CD4-positive, alpha-beta T cell treated with Interleukin-21 for 1 hour (primary cell): ENCODE measurements at regions not wholly inside any gene's neighbourhood (a gene's known extent, or its start where the extent isn't known, plus 50 kb on each side); places are given as distances from the start of the nearest gene placed in this dataset.

Experiments used
- DNase-seq: peaks from one replicate; pipeline ENCODE4 v3.0.0-alpha.2; 2020

DNA sequence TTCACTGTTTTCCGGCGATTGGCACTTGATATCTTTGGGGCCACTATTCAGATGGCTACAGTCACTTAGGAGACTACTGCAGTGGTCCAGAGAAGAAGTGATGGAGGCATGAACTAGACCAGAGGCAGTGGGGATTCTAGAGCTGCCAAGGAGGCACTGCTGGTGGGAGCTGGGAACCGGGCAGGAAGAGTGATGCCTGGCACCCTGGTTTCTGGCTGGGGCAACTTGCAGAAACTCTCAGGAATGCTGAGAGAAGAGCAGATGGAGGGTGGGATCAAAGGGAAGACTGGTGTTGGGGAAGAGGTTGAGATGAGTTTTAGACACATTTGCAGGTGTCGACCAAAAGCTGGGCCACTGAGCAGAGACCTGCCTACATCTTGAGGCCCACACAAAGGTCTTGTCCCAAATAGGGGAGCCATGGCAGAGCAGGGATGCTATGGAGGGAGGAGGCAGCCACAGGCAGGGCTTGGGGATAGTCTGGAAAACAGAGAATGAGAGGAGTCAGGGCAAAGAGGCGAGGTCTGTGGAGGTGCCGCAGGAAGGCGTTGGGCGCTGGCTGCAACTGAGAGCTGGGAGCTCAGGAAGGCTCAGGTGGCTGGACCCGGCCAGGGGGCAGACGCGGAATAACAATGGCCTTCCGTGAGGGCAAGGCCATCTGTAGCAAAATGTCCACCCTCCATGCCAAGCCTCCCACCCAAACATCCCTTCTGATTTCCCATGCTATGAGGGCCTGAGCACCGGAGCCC is 118.9 kb downstream of the TOMM20 start:
- no peak for DNase-seq

GRCh38 chr1:235009074-235009473 is 119.6 kb downstream of the TOMM20 start:
- DNase-seq = no peak

DNA sequence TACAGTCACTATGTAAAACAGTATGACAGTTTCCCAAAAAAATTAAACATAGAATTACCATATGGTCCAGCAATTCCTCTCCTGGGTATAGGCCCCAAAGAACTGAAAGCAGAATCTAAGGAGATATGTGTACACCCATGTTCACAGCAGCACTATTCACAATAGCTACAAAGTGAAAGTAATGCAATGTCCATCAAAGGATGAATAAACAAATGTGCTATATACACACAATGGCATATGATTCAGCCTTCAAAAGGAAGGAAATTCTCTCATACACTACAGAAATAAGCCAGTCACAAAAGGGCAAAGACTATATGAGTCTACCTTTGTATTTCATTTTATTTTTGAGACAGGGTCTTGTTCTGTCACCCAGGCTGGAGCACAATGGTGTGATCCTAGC is 120.4 kb downstream of the TOMM20 start:
- no peak for DNase-seq

DNA sequence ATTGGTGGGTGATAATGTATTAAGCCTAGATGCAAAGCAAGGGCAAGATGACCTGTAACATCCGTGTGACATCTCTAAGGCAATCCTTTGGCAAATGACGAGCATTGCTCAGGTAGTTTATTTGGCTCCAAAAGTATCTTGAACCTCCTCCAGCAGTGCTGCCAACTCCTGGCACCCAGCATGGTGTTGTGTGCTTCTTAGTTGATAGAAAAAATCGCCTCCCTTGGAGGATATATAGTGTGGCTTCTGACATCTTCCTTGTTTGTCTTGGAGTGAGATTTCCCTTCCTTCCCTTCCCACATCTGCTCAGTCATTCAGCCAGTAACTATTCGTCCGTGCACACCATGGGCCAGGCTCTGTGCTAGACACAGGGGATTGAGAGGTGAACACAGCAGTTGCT is 121.8 kb downstream of the TOMM20 start:
- DNase-seq = no peak

DNA sequence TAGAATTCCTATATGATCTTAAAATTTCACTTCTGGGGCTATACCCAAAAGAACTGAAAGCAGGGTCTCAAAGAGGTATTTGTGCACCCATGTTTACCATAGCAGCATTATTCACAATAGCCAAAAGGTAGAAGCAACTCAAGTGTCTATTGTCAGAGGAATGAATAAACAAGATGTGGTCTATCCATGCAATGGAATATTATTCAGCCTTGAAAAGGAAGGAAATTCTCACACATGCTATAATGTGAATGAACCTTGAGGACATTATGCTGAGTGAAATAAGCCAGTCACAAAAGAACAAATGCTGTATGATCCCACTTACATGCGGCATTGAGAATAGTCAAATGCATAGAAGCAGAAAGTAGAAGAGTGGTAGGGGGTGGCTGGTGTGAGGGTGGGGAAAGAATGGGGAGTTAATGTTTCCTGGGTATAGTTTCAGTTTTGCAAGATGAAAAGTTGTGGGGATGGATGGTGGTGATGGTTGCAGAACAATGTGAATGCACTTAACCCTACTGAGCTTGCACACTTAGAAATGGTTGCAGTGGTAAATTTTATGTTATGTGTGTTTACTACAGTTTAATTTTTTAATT is 122.4 kb downstream of the TOMM20 start:
- DNase-seq = no peak

GRCh38 chr1:235004840-235005391 is 123.7 kb downstream of the TOMM20 start:
- DNase-seq = no peak

DNA sequence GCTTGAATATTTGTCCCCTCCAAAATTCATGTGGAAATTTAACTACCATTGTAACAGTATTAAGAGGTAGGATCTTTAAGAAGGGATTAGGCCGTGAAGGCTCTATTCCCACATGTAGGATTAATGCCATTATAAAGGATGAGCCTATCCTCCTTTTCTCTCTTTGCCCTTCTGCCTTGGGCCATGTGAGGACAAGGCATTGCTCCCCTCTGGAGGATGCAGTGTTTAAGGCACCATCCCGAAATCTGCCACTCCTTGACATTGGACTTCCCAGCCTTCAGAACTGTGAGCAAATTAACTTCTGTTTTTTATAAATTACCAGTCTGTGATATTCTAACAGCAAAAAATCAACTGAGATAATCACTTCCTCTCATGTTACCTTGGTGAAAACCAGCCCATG is 124.4 kb downstream of the TOMM20 start:
- DNase-seq = no peak

DNA sequence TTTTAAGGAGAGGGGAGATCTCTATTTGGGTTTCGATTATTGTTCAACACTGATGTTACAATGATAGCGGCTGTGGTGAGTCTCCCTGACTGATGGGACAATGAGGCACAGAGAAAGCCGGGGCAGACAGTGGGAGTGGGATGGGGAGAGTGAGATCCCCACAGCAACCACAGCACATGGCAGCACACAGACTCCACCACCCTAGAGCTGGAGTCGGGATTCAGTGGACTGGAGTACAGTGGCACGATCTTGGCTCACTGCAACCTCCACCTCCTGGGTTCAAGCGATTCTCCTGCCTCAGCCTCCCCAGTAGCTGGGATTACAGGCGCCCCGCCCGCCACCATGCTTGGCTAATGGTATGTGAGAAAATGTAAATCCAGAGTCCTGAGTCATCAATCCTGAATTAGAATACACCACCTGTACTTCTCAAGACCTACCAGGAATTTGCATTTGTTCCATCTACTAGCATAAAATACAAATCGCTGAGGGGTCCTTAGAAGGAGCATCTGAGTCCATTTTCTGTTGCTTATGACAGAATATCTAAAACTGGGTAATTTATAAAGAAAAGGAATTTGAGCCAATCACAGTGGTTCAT is 125.8 kb downstream of the TOMM20 start:
- DNase-seq = no peak

- no peak for DNase-seq
Measured at GRCh38 chr1:234999513-234999940, 129.1 kb downstream of the TOMM20 start.

DNA sequence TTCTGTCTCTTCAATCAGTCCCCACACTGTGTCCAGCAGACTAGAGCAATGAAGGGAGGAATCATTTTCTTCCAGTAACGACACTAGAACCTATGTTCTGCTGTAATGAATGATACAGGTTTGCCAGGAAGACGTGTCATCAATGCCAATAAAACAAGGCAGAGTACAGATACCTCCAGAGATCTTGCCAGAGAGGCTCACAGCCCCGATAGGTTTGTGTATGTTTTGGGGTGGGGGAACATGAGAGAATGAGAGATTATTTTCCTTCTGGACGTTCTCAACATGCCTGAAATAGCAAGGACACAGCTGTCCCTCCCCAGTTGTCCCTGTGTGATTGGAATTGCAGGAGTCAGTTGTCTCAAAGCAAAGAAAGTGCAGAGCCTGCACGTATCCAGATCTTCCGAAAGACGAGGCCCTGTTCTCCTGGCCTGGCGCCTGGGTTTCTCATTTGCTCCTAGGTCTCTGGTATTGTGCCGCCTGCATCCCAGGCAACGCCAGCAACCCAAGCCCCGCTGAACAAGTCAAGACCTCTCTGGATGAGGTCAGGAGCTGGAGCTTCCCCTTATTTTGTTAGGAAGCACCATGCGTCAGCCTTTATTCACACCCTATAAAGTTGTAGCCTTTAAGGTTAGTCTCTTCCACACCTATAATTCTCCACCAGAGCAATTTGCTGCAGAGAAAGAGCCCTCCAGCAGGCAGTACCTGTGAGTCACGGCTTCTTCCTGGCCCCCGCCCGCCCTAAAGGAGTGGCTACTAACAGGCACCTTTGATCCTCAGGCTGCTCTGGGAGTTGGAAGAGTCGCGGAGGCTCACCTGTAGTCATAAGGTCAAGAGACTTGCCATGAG is 130.5 kb downstream of the TOMM20 start:
- DNase-seq = no peak

DNA sequence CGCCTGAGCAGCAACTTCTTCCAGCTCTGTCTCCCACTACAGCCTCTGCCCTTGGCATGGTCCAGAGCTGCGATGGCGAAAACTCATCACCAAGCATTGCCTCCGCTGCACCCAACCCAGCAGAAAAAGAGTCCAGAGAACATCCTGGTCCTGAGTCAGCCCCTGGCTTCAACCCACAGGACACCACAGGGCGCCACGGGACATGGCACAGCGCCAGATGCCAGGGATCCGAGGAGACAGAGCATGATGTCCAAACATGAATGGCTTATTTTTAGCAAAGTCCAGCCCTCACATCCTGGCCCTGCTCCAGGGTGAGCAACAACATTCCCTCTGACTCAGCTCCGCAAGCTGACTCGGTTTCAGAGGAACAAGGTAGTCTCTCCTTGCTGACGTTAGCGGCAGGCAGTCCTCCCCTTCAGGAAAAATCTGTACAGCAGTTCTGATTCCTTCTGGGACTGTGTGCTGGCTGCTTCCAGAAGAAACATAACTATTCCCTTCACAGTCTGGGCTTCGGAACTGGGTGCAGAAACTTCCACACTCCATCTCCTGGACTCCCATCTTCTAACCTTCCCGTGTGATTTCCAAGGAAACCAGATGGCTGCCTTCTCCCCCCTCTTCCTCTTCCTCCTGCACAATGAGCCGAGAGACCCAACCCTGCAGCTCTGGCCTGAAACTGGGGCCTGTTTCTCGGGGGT is 131.3 kb downstream of the TOMM20 start:
- no peak for DNase-seq

DNA sequence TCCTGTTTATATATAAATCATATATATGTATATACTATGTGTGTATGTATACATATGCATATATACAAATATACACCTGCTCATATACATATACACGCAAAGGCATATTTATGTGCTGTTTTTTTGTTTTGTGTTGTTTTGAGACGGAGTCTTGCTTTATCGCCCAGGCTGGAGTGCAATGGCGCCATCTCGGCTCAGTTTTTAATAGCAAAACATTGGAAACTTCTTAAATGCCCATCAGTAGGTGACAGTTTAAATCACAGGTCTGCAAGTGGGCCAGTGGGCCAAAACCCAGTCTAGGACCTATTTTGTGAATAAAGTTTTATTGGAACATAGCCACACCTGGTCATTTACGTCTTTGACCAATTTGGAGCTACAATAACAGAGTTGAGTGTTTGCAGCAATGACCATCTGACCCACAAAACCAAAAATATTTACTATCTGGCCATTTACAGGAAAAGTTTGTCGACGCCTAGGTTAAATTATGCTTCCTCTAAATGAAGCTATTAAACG is 132.3 kb downstream of the TOMM20 start:
- no peak for DNase-seq

DNA sequence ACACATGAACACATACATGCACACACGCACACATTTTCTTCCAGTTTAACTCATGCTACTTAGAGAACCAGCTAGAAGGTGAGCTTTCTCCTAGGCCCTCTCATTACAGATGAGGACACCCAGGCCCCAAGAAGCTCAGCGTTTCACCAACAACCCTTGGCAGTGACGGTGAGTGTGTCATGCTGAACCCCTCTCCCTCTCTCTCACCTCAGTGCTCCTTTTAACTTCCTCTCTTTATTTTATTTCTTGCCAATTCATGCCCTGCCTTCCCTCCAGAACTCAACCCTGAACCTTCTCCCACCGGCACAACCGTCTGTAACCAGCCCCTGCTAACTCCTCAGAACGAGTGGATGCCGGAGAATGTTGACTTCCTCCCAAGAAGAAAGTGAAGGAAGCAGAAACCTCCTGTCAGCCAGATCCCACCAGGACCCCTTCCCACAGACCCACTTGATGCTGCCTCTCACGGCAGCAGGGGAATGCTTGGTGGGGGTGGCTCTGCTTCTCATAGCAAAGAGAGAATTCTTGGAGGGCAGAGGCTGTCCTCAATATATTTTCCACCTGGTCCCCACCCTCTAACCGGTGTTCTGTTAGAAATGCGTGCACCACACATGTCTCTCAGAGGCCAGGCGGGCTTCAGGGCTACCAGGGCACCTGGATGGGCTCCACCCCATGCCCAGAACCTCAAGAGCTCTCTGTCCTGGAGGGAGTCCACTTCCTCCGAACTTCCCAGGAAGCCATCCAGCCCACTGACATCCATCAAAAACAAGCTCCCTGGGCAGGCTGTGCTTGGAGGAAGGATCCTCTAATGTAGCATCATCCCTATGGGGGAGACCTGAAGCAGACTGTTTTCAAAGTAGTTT is 134.0 kb downstream of the TOMM20 start:
- no peak for DNase-seq

DNA sequence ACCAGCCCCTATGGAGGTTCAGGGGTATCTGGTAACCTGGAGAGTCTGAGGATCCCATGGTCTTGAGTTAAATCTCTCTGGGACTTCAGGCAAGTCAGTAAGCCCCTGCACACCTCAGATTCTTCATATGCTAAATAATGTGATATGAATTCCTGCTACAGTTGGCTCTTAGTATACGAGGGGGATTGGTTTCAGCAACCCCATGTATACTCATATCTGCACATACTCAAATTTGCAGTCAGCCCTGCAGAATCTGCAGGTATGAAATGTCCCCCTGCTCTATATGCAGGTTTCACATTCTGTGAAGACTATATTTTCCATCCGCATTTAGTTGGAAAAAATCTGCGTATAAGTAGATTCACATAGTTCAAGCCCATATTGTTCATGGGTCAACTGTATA is 136.6 kb downstream of the TOMM20 start:
- DNase-seq = no peak

GRCh38 chr1:234990874-234991801 is 137.5 kb downstream of the TOMM20 start:
- no peak for DNase-seq

GRCh38 chr1:234990328-234990675 is 138.3 kb downstream of the TOMM20 start:
- no peak for DNase-seq

GRCh38 chr1:234989479-234990327 is 138.9 kb downstream of the TOMM20 start:
- no peak for DNase-seq

GRCh38 chr1:234989019-234989418 is 139.6 kb downstream of the TOMM20 start:
- DNase-seq = no peak

DNA sequence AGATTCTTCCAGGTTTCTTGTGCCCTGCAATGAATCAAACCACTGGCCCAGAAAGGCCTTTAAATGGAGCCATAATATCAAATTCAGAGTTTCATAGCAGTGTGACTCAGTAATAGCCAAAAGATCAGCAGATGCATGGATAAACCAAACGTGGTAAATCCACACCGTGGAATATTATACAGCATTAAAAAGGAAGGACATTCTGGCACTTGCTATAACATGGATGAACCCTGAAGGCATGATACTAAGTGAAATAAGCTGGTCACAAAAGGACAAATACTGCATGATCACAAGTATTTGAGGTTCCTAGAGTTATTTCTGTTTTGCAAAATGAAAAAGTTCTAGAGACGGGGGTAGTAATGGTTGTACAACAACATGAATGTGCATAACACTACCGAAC is 140.1 kb downstream of the TOMM20 start:
- DNase-seq = no peak
